ENCODE measurements at regions not wholly inside any gene's neighbourhood (a gene's known extent, or its start where the extent isn't known, plus 50 kb on each side); places are given as distances from the start of the nearest gene placed in this dataset.

DNA sequence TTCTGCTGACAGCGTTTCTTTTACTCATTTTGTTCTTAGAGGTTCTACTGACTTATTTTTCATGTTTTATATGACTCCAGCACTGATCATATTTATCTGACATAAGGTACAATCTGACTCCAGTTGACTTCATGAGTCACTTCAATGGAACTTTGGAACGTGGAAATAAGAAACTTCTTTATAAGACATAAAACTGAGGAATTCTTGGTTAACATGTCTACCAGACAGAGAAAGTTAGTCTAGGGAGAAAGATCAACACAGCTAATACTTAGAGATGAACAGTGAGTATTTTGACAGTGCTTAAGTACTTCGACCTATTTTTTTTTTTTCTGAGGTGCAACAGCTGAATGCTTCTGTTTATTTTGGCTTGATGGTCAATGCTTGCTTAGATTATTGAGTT lies 679.5 kb downstream of the KCNJ2 start:
- TF ChIP-seq TAF1 (IDR thresholded peaks at IDR 0.05; ENCODE audit: borderline replicate concordance, low read depth, low read length) (no peak), POLR2AphosphoS5 (IDR thresholded peaks at IDR 0.05; ENCODE audit: low read depth, low read length) (no peak)
